Thyroid gland (tissue), 4 donors: ENCODE measurements at regions not wholly inside any gene's neighbourhood (a gene's known extent, or its start where the extent isn't known, plus 50 kb on each side); places are given as distances from the start of the nearest gene placed in this dataset.

ENCODE experiments used
- DNase-seq, 2 donors: peaks; one replicate each; pipeline ENCODE4 v3.0.0-alpha.2; 2019
- H3K27ac ChIP-seq, 3 donors: fragments of 200-600 bp; sonication (generic); 1 replicate in 2 of 3; 2 replicates in 1 of 3; pipeline ENCODE4 v1.5.1; 2016 to 2019; ENCODE audit warnings: mild to moderate bottlenecking in 1 of 3, moderate library complexity in 1 of 3
- H3K27me3 ChIP-seq: fragments of 200-600 bp; sonication (generic); one replicate; pipeline ENCODE4 v1.5.1; 2019
- H3K36me3 ChIP-seq, 2 donors: fragments of 200-600 bp; sonication (generic); one replicate each; pipeline ENCODE4 v1.5.1; 2016 to 2019
- H3K4me1 ChIP-seq, 2 donors: fragments of 200-600 bp; sonication (generic); one replicate each; pipeline ENCODE4 v1.5.1; 2017 to 2019
- H3K4me3 ChIP-seq, 3 donors: fragments of 200-600 bp; sonication (generic); replicated peaks in 1 of 3; 1 replicate in 2 of 3; 2 replicates in 1 of 3; pipeline ENCODE4 v1.5.1; 2016; ENCODE audit warnings: mild to moderate bottlenecking in 1 of 3
- H3K9me3 ChIP-seq: fragments of 200-600 bp; sonication (generic); one replicate; pipeline ENCODE4 v1.5.1; 2017
- POLR2A ChIP-seq, 2 donors: fragments of 450-650 bp; IDR thresholded peaks; one replicate each; pipeline ENCODE4 v1.6.1; 2017; ENCODE audit warnings: antibody characterized with exemption in 2 of 2, mild to moderate bottlenecking in 2 of 2, moderate library complexity in 1 of 2
- WGBS, 2 donors: methylation state at CpG; one replicate each; pipeline ENCODE4 v1.1.5; 2017; 5-methylcytosine and 5-hydroxymethylcytosine counted together
- intact Hi-C: fragments of 100-400 bp; cut with DNase I; formaldehyde crosslinking; loops from one replicate; pipeline ENCODE4 v1.15.1; 2023
- TF ChIP-seq, protein P1 (sequence below), 6 experiments: fragments of 200-600 bp in 3 of 6; fragments of 450-650 bp in 3 of 6; sonication (generic) in 3 of 6; IDR thresholded peaks; one replicate each; pipeline ENCODE4 v1.5.1; 2016 to 2019; ENCODE audit warnings: antibody characterized with exemption in 6 of 6, mild to moderate bottlenecking in 2 of 6, inconsistent platforms in 1 of 6, moderate library complexity in 1 of 6

GRCh38 chr2:37512971-37513370 lies 158.5 kb downstream of the CDC42EP3 start:
- no peak for DNase-seq
- no peaks in the 10 kb centered on the region for H3K4me1 ChIP-seq
- 86 to 89% methylated on average over 1 of the region's 1 CpG for WGBS, 2 donors
- no peaks in the 10 kb centered on the region for H3K36me3 ChIP-seq
- no peak overlapping the region for H3K4me3 ChIP-seq
- H3K9me3 ChIP-seq = no peaks in the 10 kb centered on the region
- TF ChIP-seq POLR2A (IDR thresholded peaks at IDR 0.05) = no peak
- TF ChIP-seq, protein P1, sequence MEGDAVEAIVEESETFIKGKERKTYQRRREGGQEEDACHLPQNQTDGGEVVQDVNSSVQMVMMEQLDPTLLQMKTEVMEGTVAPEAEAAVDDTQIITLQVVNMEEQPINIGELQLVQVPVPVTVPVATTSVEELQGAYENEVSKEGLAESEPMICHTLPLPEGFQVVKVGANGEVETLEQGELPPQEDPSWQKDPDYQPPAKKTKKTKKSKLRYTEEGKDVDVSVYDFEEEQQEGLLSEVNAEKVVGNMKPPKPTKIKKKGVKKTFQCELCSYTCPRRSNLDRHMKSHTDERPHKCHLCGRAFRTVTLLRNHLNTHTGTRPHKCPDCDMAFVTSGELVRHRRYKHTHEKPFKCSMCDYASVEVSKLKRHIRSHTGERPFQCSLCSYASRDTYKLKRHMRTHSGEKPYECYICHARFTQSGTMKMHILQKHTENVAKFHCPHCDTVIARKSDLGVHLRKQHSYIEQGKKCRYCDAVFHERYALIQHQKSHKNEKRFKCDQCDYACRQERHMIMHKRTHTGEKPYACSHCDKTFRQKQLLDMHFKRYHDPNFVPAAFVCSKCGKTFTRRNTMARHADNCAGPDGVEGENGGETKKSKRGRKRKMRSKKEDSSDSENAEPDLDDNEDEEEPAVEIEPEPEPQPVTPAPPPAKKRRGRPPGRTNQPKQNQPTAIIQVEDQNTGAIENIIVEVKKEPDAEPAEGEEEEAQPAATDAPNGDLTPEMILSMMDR (IDR thresholded peaks at IDR 0.05) = no peak
- intact Hi-C loops = no loop called here
- H3K27ac ChIP-seq = no peak overlapping the region
- H3K27me3 ChIP-seq = no peaks in the 10 kb centered on the region

GRCh38 chr2:37523814-37524362 lies 147.6 kb downstream of the CDC42EP3 start:
- intact Hi-C loops = no loop called here
- Histone ChIP-seq H3K27me3 (no peaks in the 10 kb centered on the region), H3K4me3 (no peak overlapping the region), H3K9me3 (no peaks in the 10 kb centered on the region), H3K36me3 (no peaks in the 10 kb centered on the region), H3K4me1 (peaks cover 0 to 7% of the 10 kb centered on the region in 2 donors), H3K27ac (no peak overlapping the region)
- DNase-seq = no peak
- TF ChIP-seq, protein P1 (IDR thresholded peaks at IDR 0.05) = no peak
- TF ChIP-seq POLR2A (IDR thresholded peaks at IDR 0.05) = no peak
- WGBS, 2 donors = 13 to 31% methylated on average over 5 of the region's 5 CpGs

DNA sequence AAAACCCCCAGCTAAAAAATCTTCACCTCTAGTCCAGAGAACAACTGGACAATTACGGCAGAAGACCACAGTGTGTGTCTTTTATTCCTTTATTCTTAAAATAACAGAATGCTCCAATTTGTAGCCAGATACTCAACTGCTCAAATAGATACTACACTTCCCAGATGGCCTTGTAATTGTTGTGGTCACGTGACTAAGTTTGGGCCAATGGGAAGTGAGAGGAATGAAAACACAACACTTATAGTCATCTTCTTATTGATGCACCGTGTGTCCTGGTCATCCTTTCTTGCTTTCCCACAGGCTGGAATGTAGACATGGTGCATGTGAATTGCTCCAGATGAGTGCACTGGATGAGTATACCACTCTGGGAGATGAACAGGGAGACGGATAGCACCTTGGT lies 145.1 kb downstream of the CDC42EP3 start:
- 68 to 69% methylated on average over 4 of the region's 4 CpGs for WGBS, 2 donors
- Histone ChIP-seq H3K36me3 (no peaks in the 10 kb centered on the region), H3K9me3 (no peaks in the 10 kb centered on the region), H3K27me3 (no peaks in the 10 kb centered on the region), H3K27ac (no peak overlapping the region), H3K4me3 (no peak overlapping the region), H3K4me1 (peaks cover 0 to 7% of the 10 kb centered on the region in 2 donors)
- intact Hi-C loops = no loop called here
- DNase-seq = no peak
- no peak for TF ChIP-seq POLR2A (IDR thresholded peaks at IDR 0.05)
- TF ChIP-seq, protein P1 (IDR thresholded peaks at IDR 0.05) = no peak

DNA sequence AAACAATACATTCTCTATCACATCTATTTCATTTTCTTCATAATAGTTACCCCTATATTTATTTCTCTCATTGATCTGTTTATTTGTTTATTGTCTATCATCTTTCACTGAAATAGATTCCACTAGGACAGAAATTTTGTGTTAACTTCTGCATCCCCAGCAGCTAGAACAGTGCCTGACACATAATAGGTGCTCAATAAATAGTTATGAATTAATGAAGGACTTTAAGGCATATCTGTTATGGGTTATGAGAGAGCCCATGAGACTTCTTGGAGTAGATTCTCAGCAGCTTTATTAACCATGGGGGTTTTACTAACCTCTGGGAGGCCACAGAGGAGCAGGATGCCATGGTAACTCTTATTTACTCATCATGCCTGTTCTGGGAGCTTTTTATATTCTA lies 144.6 kb downstream of the CDC42EP3 start:
- no peaks in the 10 kb centered on the region for H3K27me3 ChIP-seq
- intact Hi-C loops = no loop called here
- no peak for DNase-seq
- no peak overlapping the region for H3K4me3 ChIP-seq
- H3K27ac ChIP-seq = no peak overlapping the region
- H3K9me3 ChIP-seq = no peaks in the 10 kb centered on the region
- no peaks in the 10 kb centered on the region for H3K36me3 ChIP-seq
- TF ChIP-seq, protein P1 (IDR thresholded peaks at IDR 0.05) = no peak
- TF ChIP-seq POLR2A (IDR thresholded peaks at IDR 0.05) = no peak
- H3K4me1 ChIP-seq = peaks cover 0 to 7% of the 10 kb centered on the region in 2 donors

GRCh38 chr2:37527361-37527760 lies 144.1 kb downstream of the CDC42EP3 start:
- WGBS, 2 donors = 80 to 84% methylated on average over 5 of the region's 5 CpGs
- intact Hi-C loops = no loop called here
- Histone ChIP-seq H3K4me1 (peaks cover 0 to 7% of the 10 kb centered on the region in 2 donors), H3K27me3 (no peaks in the 10 kb centered on the region), H3K36me3 (no peaks in the 10 kb centered on the region), H3K4me3 (no peak overlapping the region), H3K9me3 (no peaks in the 10 kb centered on the region), H3K27ac (no peak overlapping the region)
- TF ChIP-seq, protein P1 (IDR thresholded peaks at IDR 0.05) = no peak
- TF ChIP-seq POLR2A (IDR thresholded peaks at IDR 0.05) = no peak
- DNase-seq = no peak
